Inflammatory macrophage treated with lipopolysaccharide for 1 hour (primary cell): ENCODE measurements at regions not wholly inside any gene's neighbourhood (a gene's known extent, or its start where the extent isn't known, plus 50 kb on each side); places are given as distances from the start of the nearest gene placed in this dataset.
"Not testable (repeated sequence)": the region's sequence is repeated elsewhere in the genome, so short reads cannot be mapped to it uniquely, and the experiment has no call there.

ENCODE experiments used
- DNase-seq, 2 donors: peaks; one replicate each; pipeline ENCODE4 v3.0.0-alpha.2; 2020 to 2022

GRCh38 chr6:56838016-56838555 lies 116.8 kb upstream of the BEND6 start:
- no peak for DNase-seq

- no peak for DNase-seq
Measured at GRCh38 chr6:56837322-56837894, 117.5 kb upstream of the BEND6 start.

DNA sequence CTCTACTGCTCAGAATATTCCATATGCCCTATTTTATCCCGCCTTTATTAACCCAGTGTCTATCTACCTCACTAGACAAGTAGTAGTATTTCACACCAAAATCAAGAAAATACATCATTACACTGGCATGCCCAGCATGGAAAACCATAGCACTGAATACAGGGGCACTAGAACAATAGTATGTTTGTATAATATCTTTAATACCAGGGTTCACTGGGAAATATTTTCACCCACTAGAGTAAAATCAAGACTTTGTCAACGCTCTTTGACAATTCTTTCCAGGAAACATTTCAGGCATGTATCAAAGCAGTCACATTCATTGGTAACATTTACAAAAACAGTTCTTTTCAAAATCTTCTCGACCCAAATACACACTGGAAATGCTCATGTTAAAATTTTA lies 119.3 kb upstream of the BEND6 start:
- no peak for DNase-seq

- no peak for DNase-seq
Measured at GRCh38 chr6:56833873-56834272, 121.0 kb upstream of the BEND6 start.

DNA sequence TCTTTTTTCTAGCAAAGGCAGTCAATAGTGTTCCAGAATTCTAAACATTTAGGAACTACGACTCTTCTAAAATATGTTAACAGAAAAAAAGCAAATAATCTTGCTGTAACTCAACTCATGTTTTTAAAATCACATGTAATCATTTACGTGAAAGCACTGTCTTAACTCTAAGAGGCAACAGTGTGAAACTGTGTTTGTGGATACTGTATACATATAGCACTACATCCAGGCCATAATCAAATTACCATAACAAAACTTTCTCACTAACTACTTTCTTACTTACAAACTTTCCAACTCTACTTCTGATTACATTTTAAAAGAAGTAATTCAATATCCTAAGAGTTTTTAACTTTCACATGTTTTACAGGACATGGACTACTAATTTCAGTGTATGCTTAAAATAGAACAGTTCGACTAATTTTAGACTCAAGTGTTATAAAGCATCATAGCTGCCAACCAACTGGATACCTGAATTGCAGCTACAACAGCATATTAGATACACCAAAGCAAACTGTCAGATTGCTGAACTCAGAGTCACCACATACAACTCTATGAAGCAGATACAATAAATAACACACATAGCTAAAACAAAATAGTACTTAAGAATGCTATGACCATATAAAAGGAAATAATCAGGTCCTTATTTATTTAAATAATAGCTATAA lies 121.6 kb upstream of the BEND6 start:
- DNase-seq: no peak

GRCh38 chr6:56832225-56832624 lies 122.7 kb upstream of the BEND6 start:
- no peak for DNase-seq

DNA sequence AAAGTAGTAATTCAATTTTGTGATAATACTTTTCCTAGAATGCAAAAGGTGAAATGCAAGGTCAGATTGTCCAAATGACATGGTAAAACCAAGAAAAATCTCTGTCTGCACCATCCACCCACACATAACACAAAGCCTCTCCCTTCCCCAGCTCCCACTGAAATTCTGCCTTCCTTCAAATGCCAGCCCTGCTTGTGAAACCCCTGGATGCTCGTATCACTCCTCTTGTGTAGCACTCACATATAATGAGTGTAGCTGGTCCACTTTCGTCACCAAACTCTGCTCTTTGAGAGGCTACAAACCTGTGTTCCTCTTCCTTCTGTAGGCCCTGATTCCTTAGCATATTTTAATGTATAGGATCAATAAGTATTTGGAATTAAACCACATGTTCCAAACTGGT lies 123.6 kb upstream of the BEND6 start:
- DNase-seq: no peak

- no peak for DNase-seq
Measured at GRCh38 chr6:56827908-56828649, 126.8 kb upstream of the BEND6 start.

- not testable (repeated sequence) for DNase-seq
Measured at GRCh38 chr6:56824431-56824830, 130.5 kb upstream of the BEND6 start.

GRCh38 chr6:56821005-56821432 lies 133.9 kb upstream of the BEND6 start:
- no peak for DNase-seq

DNA sequence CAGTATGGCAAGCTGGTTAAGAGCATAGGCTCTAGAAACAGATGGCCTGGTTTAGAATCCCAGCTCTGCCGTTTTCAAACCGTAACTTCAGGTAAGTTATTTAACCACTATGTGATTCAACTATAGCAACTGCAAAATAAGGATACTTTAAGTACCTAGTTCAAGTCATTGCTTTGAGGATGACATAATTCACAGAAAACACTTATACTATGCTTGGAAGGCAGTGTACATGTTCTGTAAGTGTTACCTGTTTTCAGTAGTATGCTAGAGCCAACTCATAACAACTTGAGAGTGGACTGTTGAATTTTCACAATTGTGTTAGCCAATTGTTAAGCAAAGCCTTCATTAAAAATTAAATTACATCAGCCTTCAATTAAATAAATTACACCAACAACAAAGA lies 134.8 kb upstream of the BEND6 start:
- no peak for DNase-seq

DNA sequence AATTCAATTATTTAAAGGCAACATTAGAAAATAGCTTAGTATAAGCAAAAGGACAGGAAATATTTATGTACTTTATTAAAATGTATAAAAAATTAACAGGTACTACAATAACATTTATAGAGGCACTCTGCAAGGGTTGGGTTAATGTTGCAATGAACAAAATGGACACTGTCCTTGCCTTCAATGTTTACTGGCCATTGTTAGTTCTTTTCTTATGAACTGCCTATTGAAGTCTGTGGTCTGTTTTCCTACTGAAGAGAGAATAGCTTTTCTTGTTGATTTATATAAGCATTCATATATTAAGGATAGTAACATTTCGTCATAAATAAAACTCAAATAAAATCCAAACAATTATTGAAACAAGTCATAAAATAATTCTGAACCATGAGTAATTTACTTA lies 135.3 kb upstream of the BEND6 start:
- no peak for DNase-seq

GRCh38 chr6:56816370-56816769 lies 138.5 kb upstream of the BEND6 start:
- DNase-seq: no peak

GRCh38 chr6:56815436-56815835 lies 139.5 kb upstream of the BEND6 start:
- no peak for DNase-seq

DNA sequence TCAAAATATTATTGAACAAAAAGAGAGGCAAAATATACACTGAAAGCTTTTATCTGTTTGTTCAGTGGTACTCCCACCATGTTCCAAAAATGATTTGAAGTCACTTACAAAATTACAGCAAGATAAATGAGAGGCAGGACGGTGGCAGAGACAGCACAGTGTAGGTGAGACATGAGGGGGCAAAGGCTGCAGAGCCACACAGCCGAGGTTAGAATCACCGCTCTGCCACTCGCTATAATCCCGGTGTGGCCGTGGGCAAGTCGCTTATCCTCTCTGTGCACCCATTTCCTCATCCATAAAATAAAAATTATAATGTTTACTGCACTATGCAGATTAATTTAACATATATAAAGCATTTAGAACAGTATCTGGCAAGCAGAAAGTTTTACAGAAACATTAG lies 140.1 kb upstream of the BEND6 start:
- DNase-seq: no peak

DNA sequence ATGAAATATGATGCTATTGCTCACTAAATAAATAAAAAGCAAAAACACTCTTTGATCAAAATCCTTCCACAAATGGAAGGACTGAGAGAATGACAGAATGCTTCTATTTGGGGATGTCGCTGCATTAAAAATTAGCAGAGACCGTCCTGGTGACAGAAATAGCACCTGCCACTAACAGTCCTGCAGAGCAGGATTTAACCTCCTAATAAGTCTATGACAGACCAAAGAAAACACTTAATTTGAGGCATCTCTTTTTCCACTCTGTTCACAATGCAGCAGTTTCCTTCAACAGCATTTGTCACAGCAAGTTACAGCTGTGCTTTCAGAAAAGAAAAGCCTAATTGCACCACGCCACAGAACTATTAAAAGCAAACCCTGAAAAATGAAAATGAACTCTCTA lies 140.6 kb upstream of the BEND6 start:
- no peak for DNase-seq

GRCh38 chr6:56812851-56813250 lies 142.1 kb upstream of the BEND6 start:
- DNase-seq: not testable (repeated sequence)

GRCh38 chr6:56808871-56809359 lies 146.0 kb upstream of the BEND6 start:
- DNase-seq: no peak

- DNase-seq: no peak
Measured at GRCh38 chr6:56807989-56808337, 146.9 kb upstream of the BEND6 start.

- no peak for DNase-seq
Measured at GRCh38 chr6:56807326-56807988, 147.4 kb upstream of the BEND6 start.

DNA sequence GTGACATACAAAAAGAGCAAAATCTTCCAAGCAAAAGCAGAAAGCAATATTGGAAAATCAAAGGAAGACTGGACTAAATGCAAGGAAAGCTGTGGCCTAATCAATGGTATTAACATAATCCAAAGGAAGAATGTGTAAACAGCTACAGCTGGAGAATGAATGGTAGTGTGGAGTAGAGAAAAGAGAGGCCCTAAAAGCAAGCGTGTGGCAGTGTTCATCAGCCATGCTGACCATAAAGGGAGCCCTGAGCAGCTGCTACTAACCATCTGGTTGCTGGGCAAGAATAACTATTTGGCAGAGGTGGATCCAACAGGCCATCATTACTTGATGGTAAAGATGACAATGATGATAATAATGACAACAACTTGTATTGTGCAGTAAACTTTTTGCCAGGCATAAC lies 148.5 kb upstream of the BEND6 start:
- no peak for DNase-seq

- no peak for DNase-seq
Measured at GRCh38 chr6:56804996-56805395, 149.9 kb upstream of the BEND6 start.

GRCh38 chr6:56803594-56803993 lies 151.3 kb upstream of the BEND6 start:
- DNase-seq: no peak
